ENCODE measurements at regions not wholly inside any gene's neighbourhood (a gene's known extent, or its start where the extent isn't known, plus 50 kb on each side); places are given as distances from the start of the nearest gene placed in this dataset.
A peak's percentile ranks its signal among the peaks of the same experiment; 100 is the strongest.

- no peak overlapping the region for H3K18ac ChIP-seq (ENCODE audit: insufficient read length, low read depth, low read length)
- no peak overlapping the region for H3K56ac ChIP-seq (ENCODE audit: insufficient read length, low read depth, low read length)
- H3K4ac ChIP-seq (ENCODE audit: low read depth, low read length) = no peak overlapping the region
- no peak overlapping the region for H2BK20ac ChIP-seq (ENCODE audit: low read depth, low read length, poor library complexity, severe bottlenecking)
- no peaks in the 10 kb centered on the region for H3K9me3 ChIP-seq (ENCODE audit: control insufficient read depth, low read depth, low read length)
- H3K4me2 ChIP-seq (ENCODE audit: insufficient read depth, insufficient read length, low read length) = no peak overlapping the region
- H2BK120ac ChIP-seq (ENCODE audit: low read depth, low read length, poor library complexity, severe bottlenecking) = no peak overlapping the region
- no peak overlapping the region for H3K4me3 Mint-ChIP-seq
- H3K23me2 ChIP-seq (ENCODE audit: insufficient read length, low read depth, low read length, poor library complexity, severe bottlenecking) = no peaks in the 10 kb centered on the region
- H3K23ac ChIP-seq (ENCODE audit: insufficient read length, low read depth, low read length) = no peak overlapping the region
- H3K14ac ChIP-seq (ENCODE audit: insufficient read depth, low read length) = no peak overlapping the region
- H3K4me1 ChIP-seq (ENCODE audit: insufficient read depth, low read length) = peaks cover 4% of the 10 kb centered on the region; the same call in 1 of the 2 replicates
- H2BK15ac ChIP-seq (ENCODE audit: low read depth, low read length) = no peak overlapping the region; the same call in 1 of the 2 replicates
- H3K27ac Mint-ChIP-seq = peak overlapping the region in 1 of 3 experiments; percentile 42; a peak in 2 of 7 replicates
- peak; percentile 62 for DNase-seq
- H3K27me3 ChIP-seq (ENCODE audit: insufficient read depth, low read length) = no peaks in the 10 kb centered on the region
- no peak for TF ChIP-seq CTCF (conservative IDR thresholded peaks at IDR 0.05)
- H4K20me1 ChIP-seq (ENCODE audit: control insufficient read depth, insufficient read depth, insufficient read length) = no peaks in the 10 kb centered on the region
- peaks cover 11 to 29% of the 10 kb centered on the region in 2 experiments for H3K4me1 Mint-ChIP-seq
- no peak overlapping the region for H2AFZ ChIP-seq (ENCODE audit: low read length)
- no peak overlapping the region for H4K91ac ChIP-seq (ENCODE audit: insufficient read length, low read depth, low read length)
- no peak overlapping the region for H2BK12ac ChIP-seq (ENCODE audit: insufficient read length, low read depth, low read length)
- no peaks in the 10 kb centered on the region for H3K79me2 ChIP-seq (ENCODE audit: insufficient read depth, low read length)
- H4K5ac ChIP-seq (ENCODE audit: insufficient read length, low read depth, low read length) = no peak overlapping the region
- no CpG with 5 or more reads among the region's 7 CpGs for WGBS (ENCODE audit: extremely low coverage, insufficient read length, low lambda C conversion rate)
- no peaks in the 10 kb centered on the region; the same call in 1 of the 2 replicates for H3K27me3 Mint-ChIP-seq (ENCODE audit: low read depth)
- peaks cover 8 to 22% (median 15%) of the 10 kb centered on the region in 3 experiments; a peak in 6 of 7 replicates for H3K36me3 Mint-ChIP-seq (ENCODE audit: insufficient read depth in 1 of 3, low read depth in 3 of 3)
- peaks cover 11 to 15% of the 10 kb centered on the region in 2 experiments for H3K9me3 Mint-ChIP-seq
- no peak overlapping the region for H2AK5ac ChIP-seq (ENCODE audit: insufficient read length, low read length)
- no peak overlapping the region for H3K27ac ChIP-seq (ENCODE audit: insufficient read length, low read depth, low read length)
- no peak overlapping the region for H3T11ph ChIP-seq (ENCODE audit: low read length)
- H3K9ac ChIP-seq (ENCODE audit: extremely low read depth, insufficient read length, low read length) = no peak overlapping the region
- no peaks in the 10 kb centered on the region for H3K79me1 ChIP-seq (ENCODE audit: insufficient read depth, low read depth, low read length, poor library complexity, severe bottlenecking)
- H4K8ac ChIP-seq (replicated peaks; ENCODE audit: insufficient read length, low read depth, low read length) = no peak overlapping the region
- no peak overlapping the region for H2BK5ac ChIP-seq (ENCODE audit: insufficient read length, low read length)
Observed at GRCh38 chr6:21653905-21654304, 60.4 kb downstream of the SOX4 start.
